Cardiac muscle cell (in vitro differentiated cells and primary cell): ENCODE measurements at regions not wholly inside any gene's neighbourhood (a gene's known extent, or its start where the extent isn't known, plus 50 kb on each side); places are given as distances from the start of the nearest gene placed in this dataset.

Experiments used
- DNase-seq, 2 donors: peaks; one replicate each; pipeline versions ENCODE4 v3.0.0 to v3.0.0-alpha.2; 2010 to 2017; ENCODE audit warnings: low read depth in 1 of 2, low spot score in 1 of 2
- H3K27ac ChIP-seq: fragments of 200-600 bp; sonication (generic); 2 replicates; pipeline ENCODE4 v1.5.1; 2016
- H3K27me3 ChIP-seq: fragments of 200-600 bp; sonication (generic); 2 replicates; pipeline ENCODE4 v1.6.0; 2016; ENCODE audit warnings: control low read depth
- H3K36me3 ChIP-seq: fragments of 200-600 bp; sonication (generic); 2 replicates; pipeline ENCODE4 v1.5.1; 2016; ENCODE audit warnings: control low read depth
- H3K4me1 ChIP-seq: fragments of 200-600 bp; sonication (generic); 2 replicates; pipeline ENCODE4 v1.8.1; 2017; ENCODE audit warnings: low read depth, mild to moderate bottlenecking, mixed run types
- H3K4me3 ChIP-seq: fragments of 200-600 bp; sonication (generic); 2 replicates; pipeline ENCODE4 v1.5.1; 2016; ENCODE audit warnings: mild to moderate bottlenecking
- H3K9me3 ChIP-seq: fragments of 200-600 bp; sonication (generic); 2 replicates; pipeline ENCODE4 v1.5.1; 2017; ENCODE audit warnings: low read depth, mild to moderate bottlenecking, control low read depth
- CTCF ChIP-seq: IDR thresholded peaks from 2 replicates; pipeline ENCODE4 v1.5.1; 2012; ENCODE audit warnings: low read depth, mild to moderate bottlenecking, low read length

GRCh38 chr5:24053737-24054136, 546.3 kb downstream of the PRDM9 start:
- no peaks in the 10 kb centered on the region for H3K4me1 ChIP-seq
- no peaks in the 10 kb centered on the region for H3K36me3 ChIP-seq
- no peaks in the 10 kb centered on the region for H3K9me3 ChIP-seq
- no peak overlapping the region for H3K4me3 ChIP-seq
- no peak overlapping the region for H3K27ac ChIP-seq
- DNase-seq, result no peak
- no peak for TF ChIP-seq CTCF
- H3K27me3 ChIP-seq, result no peaks in the 10 kb centered on the region

- no peaks in the 10 kb centered on the region for H3K4me1 ChIP-seq
- no peak for DNase-seq
- H3K9me3 ChIP-seq, result no peaks in the 10 kb centered on the region
- no peak overlapping the region for H3K27ac ChIP-seq
- no peak overlapping the region for H3K4me3 ChIP-seq
- H3K27me3 ChIP-seq, result no peaks in the 10 kb centered on the region
- H3K36me3 ChIP-seq, result no peaks in the 10 kb centered on the region
- TF ChIP-seq CTCF, result no peak
These were observed 551.6 kb downstream of the PRDM9 start for GRCh38 chr5:24059006-24059405.

- no peaks in the 10 kb centered on the region for H3K4me1 ChIP-seq
- no peaks in the 10 kb centered on the region for H3K9me3 ChIP-seq
- H3K4me3 ChIP-seq, result no peak overlapping the region
- no peak for DNase-seq
- H3K27me3 ChIP-seq, result no peaks in the 10 kb centered on the region
- no peaks in the 10 kb centered on the region for H3K36me3 ChIP-seq
- H3K27ac ChIP-seq, result no peak overlapping the region
- no peak for TF ChIP-seq CTCF
These were observed 552.3 kb downstream of the PRDM9 start for GRCh38 chr5:24059716-24060115.

- Histone ChIP-seq H3K4me3 (no peak overlapping the region), H3K27me3 (no peaks in the 10 kb centered on the region), H3K9me3 (no peaks in the 10 kb centered on the region), H3K4me1 (no peaks in the 10 kb centered on the region), H3K36me3 (no peaks in the 10 kb centered on the region), H3K27ac (no peak overlapping the region)
- no peak for TF ChIP-seq CTCF
- DNase-seq, result no peak
These were observed 558.4 kb downstream of the PRDM9 start for GRCh38 chr5:24065779-24066178.

GRCh38 chr5:24067208-24067607, 559.8 kb downstream of the PRDM9 start:
- Histone ChIP-seq H3K36me3 (no peaks in the 10 kb centered on the region), H3K9me3 (no peaks in the 10 kb centered on the region), H3K27ac (no peak overlapping the region), H3K4me1 (no peaks in the 10 kb centered on the region), H3K27me3 (no peaks in the 10 kb centered on the region), H3K4me3 (no peak overlapping the region)
- no peak for DNase-seq
- TF ChIP-seq CTCF, result no peak

- DNase-seq, result no peak
- TF ChIP-seq CTCF, result no peak
- Histone ChIP-seq H3K27me3 (no peaks in the 10 kb centered on the region), H3K4me1 (no peaks in the 10 kb centered on the region), H3K36me3 (no peaks in the 10 kb centered on the region), H3K4me3 (no peak overlapping the region), H3K9me3 (no peaks in the 10 kb centered on the region), H3K27ac (no peak overlapping the region)
These were observed 561.1 kb downstream of the PRDM9 start for GRCh38 chr5:24068524-24068923.
